ENCODE measurements at regions not wholly inside any gene's neighbourhood (a gene's known extent, or its start where the extent isn't known, plus 50 kb on each side); places are given as distances from the start of the nearest gene placed in this dataset.

GRCh38 chr2:15884790-15885189 lies 55.6 kb upstream of the MYCN start:
- TF ChIP-seq, protein P1, sequence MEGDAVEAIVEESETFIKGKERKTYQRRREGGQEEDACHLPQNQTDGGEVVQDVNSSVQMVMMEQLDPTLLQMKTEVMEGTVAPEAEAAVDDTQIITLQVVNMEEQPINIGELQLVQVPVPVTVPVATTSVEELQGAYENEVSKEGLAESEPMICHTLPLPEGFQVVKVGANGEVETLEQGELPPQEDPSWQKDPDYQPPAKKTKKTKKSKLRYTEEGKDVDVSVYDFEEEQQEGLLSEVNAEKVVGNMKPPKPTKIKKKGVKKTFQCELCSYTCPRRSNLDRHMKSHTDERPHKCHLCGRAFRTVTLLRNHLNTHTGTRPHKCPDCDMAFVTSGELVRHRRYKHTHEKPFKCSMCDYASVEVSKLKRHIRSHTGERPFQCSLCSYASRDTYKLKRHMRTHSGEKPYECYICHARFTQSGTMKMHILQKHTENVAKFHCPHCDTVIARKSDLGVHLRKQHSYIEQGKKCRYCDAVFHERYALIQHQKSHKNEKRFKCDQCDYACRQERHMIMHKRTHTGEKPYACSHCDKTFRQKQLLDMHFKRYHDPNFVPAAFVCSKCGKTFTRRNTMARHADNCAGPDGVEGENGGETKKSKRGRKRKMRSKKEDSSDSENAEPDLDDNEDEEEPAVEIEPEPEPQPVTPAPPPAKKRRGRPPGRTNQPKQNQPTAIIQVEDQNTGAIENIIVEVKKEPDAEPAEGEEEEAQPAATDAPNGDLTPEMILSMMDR (IDR thresholded peaks at IDR 0.05; ENCODE audit: insufficient read depth, low read depth, low read length): no peak
- no peak for TF ChIP-seq EZH2 (IDR thresholded peaks at IDR 0.05; ENCODE audit: insufficient read depth, low read length)

Measured in astrocyte (in vitro differentiated cells and primary cell).